SK-N-MC (cell line): ENCODE measurements at regions not wholly inside any gene's neighbourhood (a gene's known extent, or its start where the extent isn't known, plus 50 kb on each side); places are given as distances from the start of the nearest gene placed in this dataset.

ENCODE experiments used
- EZH2 ChIP-seq: fragments of 200-600 bp; sonication (generic); IDR thresholded peaks from one replicate; pipeline ENCODE4 v1.6.1; 2017; ENCODE audit warnings: antibody characterized with exemption
- FOXP2 ChIP-seq: optimal IDR thresholded peaks from 2 replicates; pipeline ENCODE3; 2011; ENCODE audit warnings: mild to moderate bottlenecking, moderate library complexity; ENCODE audit not compliant: insufficient read depth; ENCODE audit errors: extremely low read length, control extremely low read depth
- POLR2AphosphoS5 ChIP-seq: IDR thresholded peaks from 2 replicates; pipeline ENCODE4 v1.6.1; 2012; ENCODE audit warnings: mild to moderate bottlenecking, low read depth, low read length, borderline replicate concordance

DNA sequence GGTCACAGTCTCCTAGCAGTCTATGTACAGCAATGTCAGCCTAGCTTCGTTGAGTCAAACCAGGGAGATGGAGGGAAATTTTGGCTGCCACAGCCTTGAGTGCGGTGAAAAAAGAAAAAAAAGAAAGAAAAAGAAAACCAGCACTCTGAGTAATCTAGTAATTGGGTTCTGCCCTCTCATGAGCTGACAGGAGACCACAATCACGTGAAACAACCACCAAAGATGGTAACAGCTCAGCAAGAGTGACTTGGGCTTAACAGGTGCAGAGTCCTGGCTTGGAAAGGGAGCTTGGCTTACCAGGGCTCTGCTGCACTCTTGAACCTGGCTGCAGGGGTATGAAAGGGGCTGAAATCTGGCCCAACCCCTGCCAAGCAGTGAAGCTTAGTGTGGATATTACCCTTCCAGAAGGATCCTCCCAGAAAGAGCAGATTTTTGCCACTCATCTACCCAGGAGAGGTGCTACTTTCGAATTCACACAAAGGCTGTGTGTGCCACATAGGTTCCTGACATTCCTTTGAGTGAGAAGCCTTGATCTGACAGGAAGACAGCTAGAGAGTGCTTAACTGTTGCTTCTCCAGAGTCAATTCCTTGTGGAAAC lies 350.3 kb downstream of the PTTG2 start:
- TF ChIP-seq EZH2: no peak
- no peak for TF ChIP-seq POLR2AphosphoS5
- no peak for TF ChIP-seq FOXP2
